Osteocyte (in vitro differentiated cells): ENCODE measurements at regions not wholly inside any gene's neighbourhood (a gene's known extent, or its start where the extent isn't known, plus 50 kb on each side); places are given as distances from the start of the nearest gene placed in this dataset.

Source experiments
- DNase-seq: peaks from one replicate; pipeline ENCODE4 v3.0.0; 2021; ENCODE audit warnings: mixed read lengths; ENCODE audit not compliant: unreplicated experiment; ENCODE audit errors: extremely low spot score
- H3K27ac Mint-ChIP-seq: one replicate; pipeline ENCODE4 v1.8.0; 2021; ENCODE audit warnings: mild to moderate bottlenecking, mixed read lengths; ENCODE audit not compliant: unreplicated experiment
- H3K27me3 Mint-ChIP-seq: one replicate; pipeline ENCODE4 v1.8.0; 2021; ENCODE audit warnings: mixed read lengths; ENCODE audit not compliant: unreplicated experiment
- H3K36me3 Mint-ChIP-seq: one replicate; pipeline ENCODE4 v1.8.0; 2021; ENCODE audit warnings: mixed read lengths; ENCODE audit not compliant: unreplicated experiment
- H3K4me1 Mint-ChIP-seq: one replicate; pipeline ENCODE4 v1.8.0; 2021; ENCODE audit warnings: mixed read lengths; ENCODE audit not compliant: unreplicated experiment
- H3K4me3 Mint-ChIP-seq: one replicate; pipeline ENCODE4 v1.8.0; 2021; ENCODE audit warnings: mild to moderate bottlenecking, moderate library complexity, mixed read lengths; ENCODE audit not compliant: unreplicated experiment
- H3K9me3 Mint-ChIP-seq: one replicate; pipeline ENCODE4 v1.8.0; 2021; ENCODE audit warnings: mixed read lengths; ENCODE audit not compliant: unreplicated experiment
- TF ChIP-seq, protein P1 (sequence below): fragments of 200-600 bp; sonication (generic); IDR thresholded peaks from 2 replicates; pipeline ENCODE4 v1.5.0; 2021; ENCODE audit warnings: antibody characterized with exemption, mild to moderate bottlenecking, moderate library complexity

DNA sequence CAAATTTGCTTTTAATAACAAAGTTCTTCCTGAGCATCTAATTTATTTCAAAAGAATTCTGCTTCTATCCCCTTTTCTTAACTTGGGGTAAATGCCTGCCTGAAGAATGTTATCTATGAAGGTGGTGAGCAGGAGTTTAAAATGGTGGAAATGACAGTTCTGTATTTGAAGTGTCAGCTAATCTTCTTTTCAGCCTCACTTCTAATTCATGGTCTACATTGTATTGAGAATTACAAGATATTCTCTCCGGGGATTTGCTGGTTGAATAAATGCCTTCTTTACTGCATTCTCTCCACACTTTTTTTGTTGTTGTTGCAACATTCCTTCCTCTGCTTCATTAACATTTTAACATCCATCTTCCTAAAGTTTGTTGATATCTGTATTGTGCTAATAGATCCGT is 143.1 kb upstream of the GRIN3A start:
- DNase-seq: no peak
- no peaks in the 10 kb centered on the region for H3K36me3 Mint-ChIP-seq
- H3K4me3 Mint-ChIP-seq: no peak overlapping the region
- H3K9me3 Mint-ChIP-seq: no peaks in the 10 kb centered on the region
- no peaks in the 10 kb centered on the region for H3K27me3 Mint-ChIP-seq
- H3K27ac Mint-ChIP-seq: no peak overlapping the region
- TF ChIP-seq, protein P1, sequence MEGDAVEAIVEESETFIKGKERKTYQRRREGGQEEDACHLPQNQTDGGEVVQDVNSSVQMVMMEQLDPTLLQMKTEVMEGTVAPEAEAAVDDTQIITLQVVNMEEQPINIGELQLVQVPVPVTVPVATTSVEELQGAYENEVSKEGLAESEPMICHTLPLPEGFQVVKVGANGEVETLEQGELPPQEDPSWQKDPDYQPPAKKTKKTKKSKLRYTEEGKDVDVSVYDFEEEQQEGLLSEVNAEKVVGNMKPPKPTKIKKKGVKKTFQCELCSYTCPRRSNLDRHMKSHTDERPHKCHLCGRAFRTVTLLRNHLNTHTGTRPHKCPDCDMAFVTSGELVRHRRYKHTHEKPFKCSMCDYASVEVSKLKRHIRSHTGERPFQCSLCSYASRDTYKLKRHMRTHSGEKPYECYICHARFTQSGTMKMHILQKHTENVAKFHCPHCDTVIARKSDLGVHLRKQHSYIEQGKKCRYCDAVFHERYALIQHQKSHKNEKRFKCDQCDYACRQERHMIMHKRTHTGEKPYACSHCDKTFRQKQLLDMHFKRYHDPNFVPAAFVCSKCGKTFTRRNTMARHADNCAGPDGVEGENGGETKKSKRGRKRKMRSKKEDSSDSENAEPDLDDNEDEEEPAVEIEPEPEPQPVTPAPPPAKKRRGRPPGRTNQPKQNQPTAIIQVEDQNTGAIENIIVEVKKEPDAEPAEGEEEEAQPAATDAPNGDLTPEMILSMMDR: no peak
- no peaks in the 10 kb centered on the region for H3K4me1 Mint-ChIP-seq

DNA sequence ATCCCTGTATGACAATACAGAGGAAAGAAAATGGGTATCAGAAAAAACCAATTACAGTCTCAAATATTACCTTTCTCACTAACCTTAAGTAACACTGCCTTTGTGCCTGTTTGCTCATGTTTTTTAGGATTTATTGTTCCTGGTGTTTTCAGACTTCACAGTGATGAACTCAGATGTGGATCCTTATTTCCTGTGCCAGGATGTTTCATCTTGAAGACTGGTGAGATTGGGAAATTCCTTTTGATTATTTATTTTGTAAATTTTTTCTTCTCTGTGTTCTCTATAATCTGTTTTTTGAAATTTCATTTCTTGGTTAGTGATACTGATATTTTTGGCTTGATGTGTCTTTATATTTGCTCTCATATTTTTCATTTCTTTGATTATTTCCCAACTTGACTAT is 142.4 kb upstream of the GRIN3A start:
- Mint-ChIP-seq H3K27me3 (no peaks in the 10 kb centered on the region), H3K36me3 (no peaks in the 10 kb centered on the region), H3K4me1 (no peaks in the 10 kb centered on the region), H3K9me3 (no peaks in the 10 kb centered on the region), H3K27ac (no peak overlapping the region), H3K4me3 (no peak overlapping the region)
- TF ChIP-seq, protein P1: no peak
- no peak for DNase-seq

DNA sequence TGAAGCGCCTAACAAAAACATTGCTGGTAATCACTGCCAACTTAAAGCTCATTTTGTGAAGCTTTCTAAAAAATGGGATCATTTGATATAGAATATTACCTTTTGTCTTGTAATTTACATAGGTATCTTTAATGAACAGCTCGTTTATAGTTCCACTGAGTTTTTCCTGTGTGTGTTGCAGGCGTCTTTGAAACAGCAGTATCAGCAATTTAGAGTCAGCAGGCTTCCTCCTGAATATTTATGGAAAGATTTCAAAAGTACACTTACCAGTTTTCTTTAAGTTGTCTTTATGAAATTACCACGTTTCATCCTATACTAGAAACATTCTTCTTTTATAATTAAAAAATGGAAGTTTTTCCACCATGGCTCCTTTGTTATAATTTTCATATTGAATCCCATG is 140.3 kb upstream of the GRIN3A start:
- TF ChIP-seq, protein P1: no peak
- no peaks in the 10 kb centered on the region for H3K27me3 Mint-ChIP-seq
- no peak overlapping the region for H3K27ac Mint-ChIP-seq
- no peak overlapping the region for H3K4me3 Mint-ChIP-seq
- H3K9me3 Mint-ChIP-seq: no peaks in the 10 kb centered on the region
- H3K36me3 Mint-ChIP-seq: no peaks in the 10 kb centered on the region
- DNase-seq: no peak
- no peaks in the 10 kb centered on the region for H3K4me1 Mint-ChIP-seq

DNA sequence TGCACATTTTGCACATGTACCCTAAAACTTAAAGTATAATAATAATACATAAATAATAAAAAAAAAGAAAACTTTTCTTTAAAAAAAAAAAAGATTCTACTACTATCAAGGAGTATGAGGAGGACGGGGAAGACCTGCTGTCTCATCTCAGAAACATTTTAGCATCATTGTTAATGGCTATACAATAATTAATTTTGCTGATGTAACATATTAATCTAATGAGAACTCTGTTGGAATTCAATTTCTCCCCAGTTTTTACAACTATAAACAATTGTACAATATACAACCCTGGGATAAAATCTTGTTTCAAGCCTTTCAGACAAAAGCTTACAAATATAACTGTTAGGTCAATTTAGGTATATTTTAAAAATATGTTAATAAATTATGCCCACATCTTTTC is 139.0 kb upstream of the GRIN3A start:
- Mint-ChIP-seq H3K27me3 (no peaks in the 10 kb centered on the region), H3K9me3 (no peaks in the 10 kb centered on the region)

DNA sequence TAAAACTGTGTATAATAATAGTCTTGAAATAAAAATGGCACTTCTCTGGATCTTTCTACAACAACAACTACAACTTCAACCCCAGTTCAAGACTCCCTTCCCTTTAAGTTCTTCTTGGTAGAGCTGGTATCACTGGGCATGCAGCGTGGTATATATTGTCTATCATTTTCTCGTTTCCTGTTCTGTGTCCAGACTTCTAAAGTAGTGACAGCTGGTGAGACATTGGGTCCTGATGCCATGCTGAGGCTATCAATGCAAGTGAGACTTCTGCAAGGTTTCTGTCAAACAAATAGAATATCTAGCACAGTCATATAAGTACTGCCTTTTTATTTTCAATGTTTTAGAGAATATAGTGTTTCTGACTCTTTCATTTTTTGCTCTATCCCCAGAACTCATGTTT is 123.0 kb upstream of the GRIN3A start:
- DNase-seq: no peak
- Mint-ChIP-seq H3K4me1 (no peaks in the 10 kb centered on the region), H3K36me3 (no peaks in the 10 kb centered on the region), H3K4me3 (no peak overlapping the region), H3K27ac (no peak overlapping the region), H3K27me3 (peaks cover 5% of the 10 kb centered on the region), H3K9me3 (no peaks in the 10 kb centered on the region)
- TF ChIP-seq, protein P1: no peak

More for the DNA sequence above, 139.0 kb upstream of the GRIN3A start:
- Mint-ChIP-seq H3K36me3 (no peaks in the 10 kb centered on the region), H3K4me3 (no peak overlapping the region), H3K4me1 (no peaks in the 10 kb centered on the region), H3K27ac (no peak overlapping the region)
- TF ChIP-seq, protein P1: no peak
- DNase-seq: no peak
